ENCODE measurements at regions not wholly inside any gene's neighbourhood (a gene's known extent, or its start where the extent isn't known, plus 50 kb on each side); places are given as distances from the start of the nearest gene placed in this dataset.

DNA sequence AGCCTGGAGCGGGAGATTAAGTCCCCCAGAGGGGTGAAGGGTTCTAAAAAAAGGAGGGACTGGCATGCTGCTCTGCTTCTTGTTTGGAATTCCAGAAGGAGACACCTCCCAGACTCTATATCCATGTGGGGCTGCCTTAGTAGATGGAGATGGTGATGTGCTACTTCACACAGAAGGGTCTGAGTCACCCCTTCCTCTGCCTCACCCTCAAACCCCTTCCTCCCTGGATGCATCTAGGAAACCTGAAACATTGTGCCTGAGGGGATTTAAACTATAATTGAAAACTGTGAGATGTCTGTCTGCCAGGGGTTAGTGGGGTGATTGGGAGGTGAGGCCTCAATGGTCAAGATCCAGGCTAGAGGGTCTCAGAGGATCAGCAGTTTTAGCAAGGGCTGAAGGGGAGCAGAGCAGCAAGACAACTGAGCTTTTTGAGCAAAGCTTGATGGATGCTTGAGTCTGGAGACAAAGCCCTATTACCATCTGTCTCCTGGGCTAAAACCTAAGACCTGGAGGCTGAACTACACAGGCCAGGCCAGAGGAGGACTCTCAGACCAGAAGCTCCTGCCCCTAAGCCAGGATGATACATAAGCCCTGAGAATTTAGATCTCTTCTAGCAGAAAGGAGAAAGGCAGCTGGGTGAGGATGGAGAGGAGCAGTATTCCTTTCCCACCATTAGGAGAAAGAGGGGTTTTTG is 314.7 kb upstream of the ATP2B1 start:
- TF ChIP-seq, protein P1, sequence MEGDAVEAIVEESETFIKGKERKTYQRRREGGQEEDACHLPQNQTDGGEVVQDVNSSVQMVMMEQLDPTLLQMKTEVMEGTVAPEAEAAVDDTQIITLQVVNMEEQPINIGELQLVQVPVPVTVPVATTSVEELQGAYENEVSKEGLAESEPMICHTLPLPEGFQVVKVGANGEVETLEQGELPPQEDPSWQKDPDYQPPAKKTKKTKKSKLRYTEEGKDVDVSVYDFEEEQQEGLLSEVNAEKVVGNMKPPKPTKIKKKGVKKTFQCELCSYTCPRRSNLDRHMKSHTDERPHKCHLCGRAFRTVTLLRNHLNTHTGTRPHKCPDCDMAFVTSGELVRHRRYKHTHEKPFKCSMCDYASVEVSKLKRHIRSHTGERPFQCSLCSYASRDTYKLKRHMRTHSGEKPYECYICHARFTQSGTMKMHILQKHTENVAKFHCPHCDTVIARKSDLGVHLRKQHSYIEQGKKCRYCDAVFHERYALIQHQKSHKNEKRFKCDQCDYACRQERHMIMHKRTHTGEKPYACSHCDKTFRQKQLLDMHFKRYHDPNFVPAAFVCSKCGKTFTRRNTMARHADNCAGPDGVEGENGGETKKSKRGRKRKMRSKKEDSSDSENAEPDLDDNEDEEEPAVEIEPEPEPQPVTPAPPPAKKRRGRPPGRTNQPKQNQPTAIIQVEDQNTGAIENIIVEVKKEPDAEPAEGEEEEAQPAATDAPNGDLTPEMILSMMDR (IDR thresholded peaks at IDR 0.05), result no peak
- no peak for TF ChIP-seq POLR2A (IDR thresholded peaks at IDR 0.05)
